GM12873 (cell line): ENCODE measurements at regions not wholly inside any gene's neighbourhood (a gene's known extent, or its start where the extent isn't known, plus 50 kb on each side); places are given as distances from the start of the nearest gene placed in this dataset.

ENCODE experiments used
- TF ChIP-seq, protein P1 (sequence below): IDR thresholded peaks from 2 replicates; pipeline ENCODE4 v1.5.1; 2012; ENCODE audit warnings: low read depth, mild to moderate bottlenecking, moderate library complexity, low read length, control low read depth; ENCODE audit not compliant: insufficient read depth; ENCODE audit errors: missing control alignments

DNA sequence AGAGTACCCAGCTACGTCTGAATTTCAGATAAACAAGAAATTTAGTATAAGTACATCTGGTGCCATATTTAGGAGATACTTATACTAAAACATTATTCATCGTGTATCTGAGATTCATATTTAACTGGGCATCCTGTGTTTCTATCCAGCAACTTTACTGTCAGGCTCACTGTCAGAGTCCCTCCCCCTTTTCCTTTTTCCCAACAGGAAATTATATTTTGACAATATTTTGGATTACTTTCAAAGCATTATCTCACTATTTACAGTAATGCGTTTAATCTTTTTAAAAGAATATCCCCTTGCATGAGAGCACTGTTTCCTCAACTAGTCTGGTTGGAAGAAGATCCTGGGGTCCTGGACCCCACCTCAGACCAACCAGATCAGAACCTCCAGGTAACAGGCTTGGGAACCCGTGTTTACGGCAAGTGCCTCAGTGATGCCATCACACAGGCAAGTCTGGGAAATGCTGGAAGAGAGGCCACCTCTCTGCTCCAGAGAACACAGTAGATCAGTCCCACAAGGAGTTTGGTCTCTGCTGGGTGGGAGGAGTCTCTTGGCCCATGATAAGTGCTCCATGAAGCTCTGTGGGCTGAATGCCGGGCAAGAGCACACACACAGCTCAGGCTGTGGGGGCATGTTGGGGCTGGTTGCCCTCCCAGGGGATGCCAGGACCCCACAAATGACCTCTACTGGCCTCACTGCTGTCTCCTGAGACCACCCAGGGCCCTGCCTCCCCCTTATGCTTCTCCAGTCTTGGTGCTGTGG is 84.2 kb upstream of the UXS1 start:
- TF ChIP-seq, protein P1, sequence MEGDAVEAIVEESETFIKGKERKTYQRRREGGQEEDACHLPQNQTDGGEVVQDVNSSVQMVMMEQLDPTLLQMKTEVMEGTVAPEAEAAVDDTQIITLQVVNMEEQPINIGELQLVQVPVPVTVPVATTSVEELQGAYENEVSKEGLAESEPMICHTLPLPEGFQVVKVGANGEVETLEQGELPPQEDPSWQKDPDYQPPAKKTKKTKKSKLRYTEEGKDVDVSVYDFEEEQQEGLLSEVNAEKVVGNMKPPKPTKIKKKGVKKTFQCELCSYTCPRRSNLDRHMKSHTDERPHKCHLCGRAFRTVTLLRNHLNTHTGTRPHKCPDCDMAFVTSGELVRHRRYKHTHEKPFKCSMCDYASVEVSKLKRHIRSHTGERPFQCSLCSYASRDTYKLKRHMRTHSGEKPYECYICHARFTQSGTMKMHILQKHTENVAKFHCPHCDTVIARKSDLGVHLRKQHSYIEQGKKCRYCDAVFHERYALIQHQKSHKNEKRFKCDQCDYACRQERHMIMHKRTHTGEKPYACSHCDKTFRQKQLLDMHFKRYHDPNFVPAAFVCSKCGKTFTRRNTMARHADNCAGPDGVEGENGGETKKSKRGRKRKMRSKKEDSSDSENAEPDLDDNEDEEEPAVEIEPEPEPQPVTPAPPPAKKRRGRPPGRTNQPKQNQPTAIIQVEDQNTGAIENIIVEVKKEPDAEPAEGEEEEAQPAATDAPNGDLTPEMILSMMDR = no peak

DNA sequence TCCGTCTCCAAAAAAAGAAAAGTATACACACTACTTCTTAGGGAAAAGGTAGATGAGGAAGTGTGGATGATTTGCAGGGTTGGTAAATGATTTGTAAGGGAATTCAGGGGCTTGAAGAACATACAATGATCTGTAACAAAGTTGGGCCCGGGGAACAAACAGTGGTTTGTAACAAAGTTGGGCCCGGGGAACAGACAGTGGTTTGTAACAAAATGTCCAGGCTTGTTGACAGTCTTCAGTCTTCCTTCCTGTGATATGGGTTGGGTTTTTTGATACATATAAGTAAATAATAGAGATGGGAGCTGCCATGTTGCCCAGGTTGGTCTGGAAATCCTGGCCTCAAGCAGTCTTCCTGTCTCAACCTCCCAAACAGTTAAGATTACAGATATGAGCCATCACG is 83.3 kb upstream of the UXS1 start:
- TF ChIP-seq, protein P1 = no peak

DNA sequence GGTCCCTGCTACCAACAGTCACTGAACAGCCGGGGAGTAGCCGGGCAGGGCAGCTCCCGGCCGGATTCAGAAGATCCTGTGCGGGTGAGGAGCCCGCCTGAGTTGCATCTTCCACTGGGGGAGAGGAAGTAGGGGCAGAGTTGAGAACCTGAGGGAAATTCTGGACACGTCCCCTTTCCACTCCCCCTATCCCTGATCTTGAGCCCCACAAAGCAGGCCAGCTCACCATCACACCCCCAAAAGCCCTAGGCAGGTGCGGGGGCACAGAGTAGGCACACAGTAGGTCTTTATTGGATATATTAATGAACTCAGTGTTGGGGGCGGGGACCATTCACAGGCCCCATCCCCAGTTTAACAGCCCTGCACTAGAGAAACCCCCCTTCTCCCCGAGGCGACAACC is 81.9 kb upstream of the UXS1 start:
- TF ChIP-seq, protein P1 = no peak

DNA sequence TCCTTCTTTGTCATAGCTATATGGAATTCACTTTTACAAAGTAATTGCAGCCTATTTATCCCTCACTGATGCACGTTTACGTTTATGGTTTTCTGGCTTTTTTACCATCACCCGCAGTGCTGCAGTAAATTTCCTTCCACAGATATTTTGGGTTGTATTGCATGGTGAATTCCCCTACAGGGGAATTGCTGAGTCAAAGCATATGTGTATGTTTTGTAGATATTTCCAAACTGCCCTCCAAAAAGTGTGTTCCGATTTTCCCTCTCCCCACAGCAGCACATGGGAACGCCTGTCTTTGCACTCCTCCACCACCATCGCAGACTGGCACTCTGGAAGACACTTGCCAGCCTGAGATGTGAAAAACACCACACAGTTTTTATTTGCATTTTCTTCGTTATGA is 80.6 kb upstream of the UXS1 start:
- TF ChIP-seq, protein P1 = no peak

DNA sequence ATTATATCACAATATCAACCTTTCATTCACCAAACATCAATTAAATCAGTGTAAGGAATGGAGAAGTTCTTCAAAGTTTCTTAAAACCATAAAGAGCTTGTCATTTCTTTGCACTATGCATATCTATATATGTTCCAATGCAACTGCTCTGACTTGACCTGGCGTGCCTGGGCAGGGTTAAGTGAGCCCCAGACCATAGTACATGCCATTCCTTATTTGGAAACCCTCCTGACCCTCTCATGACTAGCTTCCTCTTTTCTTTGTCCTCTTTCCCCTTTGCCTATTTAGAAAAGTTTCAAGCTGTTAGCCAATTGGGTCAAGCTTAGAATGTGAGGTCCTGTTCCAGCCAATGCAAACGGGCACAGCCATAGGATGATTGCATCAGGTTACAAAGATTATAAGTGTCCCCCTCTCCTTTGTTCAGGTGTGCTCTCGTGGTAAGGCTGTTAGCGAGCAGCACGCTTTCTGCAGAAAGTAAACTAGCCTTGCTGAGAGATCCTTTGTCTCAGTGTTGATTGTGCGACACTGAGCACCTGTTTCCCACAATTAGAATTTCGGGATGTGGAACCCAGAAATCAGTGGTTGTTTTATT is 78.2 kb upstream of the UXS1 start:
- TF ChIP-seq, protein P1 = no peak

DNA sequence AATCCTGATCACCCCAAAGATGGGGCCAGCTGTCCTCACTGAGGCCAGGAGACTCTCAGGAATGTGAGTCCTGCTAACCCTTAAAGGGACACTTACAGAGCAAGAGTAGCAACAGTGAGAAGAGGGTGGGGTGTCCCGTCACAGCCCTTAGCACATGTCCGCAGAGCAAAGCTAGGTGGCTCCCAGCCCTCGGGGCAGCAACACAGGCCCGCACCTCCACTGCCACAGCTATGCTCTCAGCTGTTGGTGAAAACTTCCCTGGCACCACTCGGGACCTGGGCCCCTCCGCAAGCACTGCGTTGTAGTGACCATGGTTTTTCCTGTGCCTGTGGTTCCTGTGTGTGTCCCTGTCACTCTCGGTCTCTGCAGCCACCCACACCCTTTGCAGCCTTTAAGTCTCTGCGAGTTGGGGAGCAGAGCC is 76.4 kb upstream of the UXS1 start:
- TF ChIP-seq, protein P1 = no peak

DNA sequence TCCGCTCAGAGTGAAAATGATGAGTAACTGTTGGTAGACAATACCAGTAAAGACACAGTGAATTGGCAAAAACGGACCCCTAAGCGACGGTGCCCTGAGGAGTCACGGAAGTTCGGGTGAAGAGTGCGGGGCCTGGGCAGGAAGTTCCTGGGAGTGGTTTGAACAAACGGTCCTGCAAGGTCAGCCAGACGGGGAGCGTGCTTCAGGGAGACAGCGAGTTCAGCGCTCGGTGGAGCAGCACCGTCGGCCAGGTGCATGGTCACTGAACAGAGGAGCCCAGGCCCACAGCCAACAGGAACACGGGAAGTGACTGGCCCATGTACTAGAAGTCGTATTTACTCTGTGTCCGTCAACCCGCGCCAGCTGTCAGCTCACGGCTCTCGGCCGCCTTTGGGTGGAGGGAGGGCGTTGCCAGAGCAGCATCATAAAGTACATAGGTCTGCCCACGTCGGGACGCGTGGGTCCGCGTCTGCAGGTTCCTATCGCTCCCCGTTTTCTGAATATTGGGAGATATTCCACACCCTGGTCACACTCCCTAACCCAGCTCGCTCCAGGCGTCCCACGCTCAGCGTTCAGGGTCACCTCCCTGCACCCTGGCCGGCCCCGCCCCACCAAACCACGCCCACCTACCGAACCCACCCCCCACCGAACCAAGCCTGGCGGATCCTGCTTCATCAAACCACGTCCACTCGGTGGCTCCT is 75.6 kb upstream of the UXS1 start:
- TF ChIP-seq, protein P1 = no peak
